ENCODE measurements at regions not wholly inside any gene's neighbourhood (a gene's known extent, or its start where the extent isn't known, plus 50 kb on each side); places are given as distances from the start of the nearest gene placed in this dataset.

DNA sequence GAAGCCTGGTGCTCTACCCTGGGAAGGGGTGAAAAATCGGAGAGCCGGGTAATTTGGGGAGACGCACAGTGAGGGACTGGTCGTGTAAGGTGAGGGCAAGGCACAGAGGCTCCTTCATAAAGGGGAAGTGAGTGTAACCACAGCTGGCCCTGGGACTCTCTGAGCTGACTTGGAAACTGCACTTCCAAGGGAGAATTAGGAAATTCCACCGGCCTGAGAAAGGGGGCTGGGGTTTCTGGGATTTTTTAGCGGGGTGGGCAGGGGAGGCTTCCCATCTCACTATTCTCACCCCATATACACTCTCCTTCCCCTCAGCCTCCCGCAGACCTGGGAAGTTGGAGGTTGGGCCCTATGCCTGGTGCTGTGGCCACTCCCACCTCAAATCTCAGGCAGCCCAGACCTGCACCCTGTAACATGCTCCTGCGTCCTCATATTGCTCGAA, 88.3 kb upstream of the IPO9 start:
- no peak for TF ChIP-seq EZH2 (IDR thresholded peaks at IDR 0.05; ENCODE audit: insufficient read depth, poor library complexity, severe bottlenecking)
- no peak for TF ChIP-seq EZH2phosphoT487 (IDR thresholded peaks at IDR 0.05; ENCODE audit: insufficient read depth, low read depth)

All from GM23248 (cell line).